ENCODE measurements at regions not wholly inside any gene's neighbourhood (a gene's known extent, or its start where the extent isn't known, plus 50 kb on each side); places are given as distances from the start of the nearest gene placed in this dataset.

GRCh38 chr9:108666240-108666784 is 189.5 kb downstream of the ACTL7B start:
- Histone ChIP-seq H3K4me3 (no peak overlapping the region), H3K27ac (no peak overlapping the region), H3K36me3 (no peaks in the 10 kb centered on the region), H3K9me3 (no peaks in the 10 kb centered on the region), H3K27me3 (no peaks in the 10 kb centered on the region), H3K4me1 (no peaks in the 10 kb centered on the region)
- no peak for DNase-seq (ENCODE audit: low spot score)
- TF ChIP-seq, protein P1, sequence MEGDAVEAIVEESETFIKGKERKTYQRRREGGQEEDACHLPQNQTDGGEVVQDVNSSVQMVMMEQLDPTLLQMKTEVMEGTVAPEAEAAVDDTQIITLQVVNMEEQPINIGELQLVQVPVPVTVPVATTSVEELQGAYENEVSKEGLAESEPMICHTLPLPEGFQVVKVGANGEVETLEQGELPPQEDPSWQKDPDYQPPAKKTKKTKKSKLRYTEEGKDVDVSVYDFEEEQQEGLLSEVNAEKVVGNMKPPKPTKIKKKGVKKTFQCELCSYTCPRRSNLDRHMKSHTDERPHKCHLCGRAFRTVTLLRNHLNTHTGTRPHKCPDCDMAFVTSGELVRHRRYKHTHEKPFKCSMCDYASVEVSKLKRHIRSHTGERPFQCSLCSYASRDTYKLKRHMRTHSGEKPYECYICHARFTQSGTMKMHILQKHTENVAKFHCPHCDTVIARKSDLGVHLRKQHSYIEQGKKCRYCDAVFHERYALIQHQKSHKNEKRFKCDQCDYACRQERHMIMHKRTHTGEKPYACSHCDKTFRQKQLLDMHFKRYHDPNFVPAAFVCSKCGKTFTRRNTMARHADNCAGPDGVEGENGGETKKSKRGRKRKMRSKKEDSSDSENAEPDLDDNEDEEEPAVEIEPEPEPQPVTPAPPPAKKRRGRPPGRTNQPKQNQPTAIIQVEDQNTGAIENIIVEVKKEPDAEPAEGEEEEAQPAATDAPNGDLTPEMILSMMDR (IDR thresholded peaks at IDR 0.05) = no peak

- Histone ChIP-seq H3K4me1 (no peaks in the 10 kb centered on the region), H3K36me3 (no peaks in the 10 kb centered on the region), H3K4me3 (no peak overlapping the region), H3K9me3 (no peaks in the 10 kb centered on the region), H3K27ac (no peak overlapping the region), H3K27me3 (no peaks in the 10 kb centered on the region)
- TF ChIP-seq, protein P1 (IDR thresholded peaks at IDR 0.05) = no peak
- DNase-seq (ENCODE audit: low spot score) = no peak
Observed at GRCh38 chr9:108665521-108666239, 190.1 kb downstream of the ACTL7B start.

DNA sequence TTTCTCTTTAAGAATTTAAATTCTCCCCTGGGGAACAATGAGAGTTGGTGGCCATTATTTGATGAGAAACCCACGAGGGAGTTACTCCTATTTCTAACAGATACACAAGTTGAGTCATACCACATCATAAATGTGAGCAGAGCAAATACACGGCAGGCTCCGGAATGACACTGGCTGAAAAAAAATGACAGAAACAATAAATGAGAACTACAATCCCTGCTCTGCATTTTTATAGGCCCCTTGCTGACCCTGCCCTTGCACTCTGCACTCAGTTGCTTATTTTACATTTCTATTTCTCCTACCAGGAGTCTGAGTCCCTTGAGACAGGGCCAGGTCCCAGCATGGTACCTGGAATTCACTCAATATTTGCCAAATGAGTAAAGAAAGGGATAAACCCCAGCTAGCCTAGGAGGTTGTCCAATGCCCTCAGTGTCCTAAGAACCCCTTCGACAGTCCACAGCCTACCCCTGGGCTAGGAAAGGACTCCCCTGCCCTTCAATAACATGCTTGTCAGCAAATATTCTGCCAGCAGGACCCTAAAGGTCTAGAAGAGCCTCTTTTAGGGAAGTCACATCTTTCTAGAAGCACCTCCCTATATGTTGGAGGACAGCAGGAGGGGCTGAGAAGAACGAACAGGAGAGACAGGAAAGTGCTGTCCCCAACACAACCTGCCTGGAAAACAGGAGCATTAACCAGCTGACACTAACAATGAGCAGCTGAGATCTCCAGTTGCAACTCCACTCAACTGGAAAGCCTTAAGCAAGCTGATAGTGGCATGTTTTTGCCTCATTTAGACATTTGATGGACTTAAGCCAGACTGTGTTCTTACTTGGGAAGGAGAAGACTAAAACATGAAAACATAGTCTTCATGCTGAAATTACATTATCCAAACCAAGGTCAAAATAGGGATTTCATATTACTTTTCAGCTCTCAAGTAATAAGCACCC is 191.2 kb downstream of the ACTL7B start:
- Histone ChIP-seq H3K4me3 (no peak overlapping the region), H3K4me1 (no peaks in the 10 kb centered on the region), H3K9me3 (peaks cover 0 to 7% of the 10 kb centered on the region in 2 donors), H3K27me3 (no peaks in the 10 kb centered on the region), H3K36me3 (no peaks in the 10 kb centered on the region), H3K27ac (no peak overlapping the region)
- DNase-seq (ENCODE audit: low spot score) = no peak
- TF ChIP-seq, protein P1 (IDR thresholded peaks at IDR 0.05) = no peak

DNA sequence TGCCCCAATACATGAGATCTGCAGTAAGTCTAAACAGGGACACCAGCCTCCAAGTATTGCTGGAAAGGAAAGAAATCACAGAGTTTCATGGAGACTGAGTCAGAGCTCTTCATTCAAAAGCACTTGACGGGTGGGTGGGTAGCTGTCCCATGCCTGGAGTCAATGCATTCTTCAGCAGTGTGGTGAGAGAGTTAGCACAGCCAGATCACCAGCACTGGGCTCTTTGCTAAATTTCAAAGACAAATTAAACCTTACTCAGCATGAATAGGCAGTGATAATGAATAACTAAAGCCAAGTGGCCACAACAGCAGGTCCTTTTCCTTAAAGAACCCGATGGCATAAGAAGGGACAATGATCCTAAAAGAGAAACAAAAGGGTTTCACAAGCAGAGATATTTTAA is 192.4 kb downstream of the ACTL7B start:
- Histone ChIP-seq H3K36me3 (no peaks in the 10 kb centered on the region), H3K27ac (no peak overlapping the region), H3K4me1 (no peaks in the 10 kb centered on the region), H3K9me3 (peaks cover 0 to 17% of the 10 kb centered on the region in 2 donors), H3K27me3 (no peaks in the 10 kb centered on the region), H3K4me3 (no peak overlapping the region)
- no peak for DNase-seq (ENCODE audit: low spot score)
- TF ChIP-seq, protein P1 (IDR thresholded peaks at IDR 0.05) = no peak

DNA sequence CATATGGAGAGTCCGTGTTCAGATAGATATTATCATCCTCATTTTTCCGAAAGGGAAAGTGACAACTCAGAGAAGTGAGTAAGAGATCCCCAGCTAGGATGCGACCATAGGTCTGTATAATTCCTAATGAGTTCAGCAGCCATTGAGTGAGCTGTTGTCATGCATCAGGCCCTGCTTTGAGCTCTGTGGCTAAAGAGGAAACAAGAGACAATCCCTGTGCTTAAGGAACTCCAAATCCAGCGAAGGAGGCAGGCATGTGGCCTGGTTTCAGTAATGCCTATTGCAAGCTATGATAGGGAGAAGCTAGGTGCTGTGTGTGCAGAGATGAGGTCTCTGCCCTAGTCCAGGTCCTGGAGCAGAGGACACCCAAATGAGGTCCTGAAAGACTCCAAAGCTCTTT is 192.8 kb downstream of the ACTL7B start:
- TF ChIP-seq, protein P1 (IDR thresholded peaks at IDR 0.05) = no peak
- H3K4me3 ChIP-seq = no peak overlapping the region
- no peaks in the 10 kb centered on the region for H3K4me1 ChIP-seq
- H3K36me3 ChIP-seq = no peaks in the 10 kb centered on the region
- H3K27ac ChIP-seq = no peak overlapping the region
- DNase-seq (ENCODE audit: low spot score) = no peak
- peaks cover 0 to 17% of the 10 kb centered on the region in 2 donors for H3K9me3 ChIP-seq
- no peaks in the 10 kb centered on the region for H3K27me3 ChIP-seq
